Stimulated activated CD8-positive, alpha-beta memory T cell treated with anti-CD3 and anti-CD28 coated beads, Interleukin-15, amount 100 ng/mL, for 1 hour (primary cell): ENCODE measurements at regions not wholly inside any gene's neighbourhood (a gene's known extent, or its start where the extent isn't known, plus 50 kb on each side); places are given as distances from the start of the nearest gene placed in this dataset.

Experiments used
- DNase-seq: peaks from one replicate; pipeline ENCODE4 v3.0.0-alpha.2; 2020; ENCODE audit warnings: low read depth

- no peak for DNase-seq
Observed at GRCh38 chr20:51159303-51159702, 136.4 kb upstream of the KCNG1 start.

GRCh38 chr20:51158226-51158625 is 135.3 kb upstream of the KCNG1 start:
- DNase-seq, result no peak

DNA sequence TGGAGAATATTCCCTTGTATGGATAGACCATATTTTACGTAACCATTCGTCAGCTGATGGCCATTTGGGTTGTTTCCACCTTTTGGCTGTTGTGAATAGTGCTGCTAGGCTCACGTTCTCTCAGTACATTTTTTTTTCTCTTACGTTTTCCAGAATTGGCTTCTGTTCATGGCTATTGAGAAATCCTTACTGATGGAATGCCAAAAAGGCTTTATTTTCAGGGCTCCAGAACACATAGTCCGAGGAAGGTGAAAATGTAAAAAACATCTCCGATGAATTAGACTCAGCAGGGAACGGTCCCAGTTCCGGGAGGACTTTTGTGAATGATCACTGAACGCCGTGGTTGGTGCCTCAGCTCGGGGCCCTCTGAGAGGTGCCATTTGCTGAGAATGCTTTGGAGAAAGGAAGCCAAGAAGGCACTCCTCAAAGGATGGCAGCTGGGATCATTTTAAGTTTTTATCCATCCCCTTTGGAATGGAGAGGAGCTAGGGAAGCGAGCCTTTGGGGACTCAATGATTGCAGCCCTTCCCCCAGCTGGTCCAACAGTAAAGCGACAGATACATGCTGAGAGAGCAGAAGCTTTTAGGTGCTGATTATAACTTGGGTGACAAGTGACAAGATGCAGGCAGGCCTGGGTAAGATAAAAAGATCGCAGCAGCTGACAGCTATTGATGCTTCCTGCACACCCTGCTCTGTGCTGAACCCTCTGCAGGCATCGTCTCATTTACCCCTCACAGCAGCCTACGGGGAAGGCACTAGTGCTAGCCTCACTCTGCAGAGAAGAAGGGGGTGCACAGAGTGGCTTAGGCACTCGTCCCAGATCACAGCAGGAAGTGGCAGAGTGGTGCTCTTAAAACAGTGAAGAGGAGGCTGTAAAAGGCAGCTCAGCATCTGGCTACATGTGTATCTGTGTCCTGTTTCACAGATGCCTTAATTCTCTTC is 133.4 kb upstream of the KCNG1 start:
- DNase-seq, result no peak

GRCh38 chr20:51154708-51155690 is 132.1 kb upstream of the KCNG1 start:
- DNase-seq, result no peak

DNA sequence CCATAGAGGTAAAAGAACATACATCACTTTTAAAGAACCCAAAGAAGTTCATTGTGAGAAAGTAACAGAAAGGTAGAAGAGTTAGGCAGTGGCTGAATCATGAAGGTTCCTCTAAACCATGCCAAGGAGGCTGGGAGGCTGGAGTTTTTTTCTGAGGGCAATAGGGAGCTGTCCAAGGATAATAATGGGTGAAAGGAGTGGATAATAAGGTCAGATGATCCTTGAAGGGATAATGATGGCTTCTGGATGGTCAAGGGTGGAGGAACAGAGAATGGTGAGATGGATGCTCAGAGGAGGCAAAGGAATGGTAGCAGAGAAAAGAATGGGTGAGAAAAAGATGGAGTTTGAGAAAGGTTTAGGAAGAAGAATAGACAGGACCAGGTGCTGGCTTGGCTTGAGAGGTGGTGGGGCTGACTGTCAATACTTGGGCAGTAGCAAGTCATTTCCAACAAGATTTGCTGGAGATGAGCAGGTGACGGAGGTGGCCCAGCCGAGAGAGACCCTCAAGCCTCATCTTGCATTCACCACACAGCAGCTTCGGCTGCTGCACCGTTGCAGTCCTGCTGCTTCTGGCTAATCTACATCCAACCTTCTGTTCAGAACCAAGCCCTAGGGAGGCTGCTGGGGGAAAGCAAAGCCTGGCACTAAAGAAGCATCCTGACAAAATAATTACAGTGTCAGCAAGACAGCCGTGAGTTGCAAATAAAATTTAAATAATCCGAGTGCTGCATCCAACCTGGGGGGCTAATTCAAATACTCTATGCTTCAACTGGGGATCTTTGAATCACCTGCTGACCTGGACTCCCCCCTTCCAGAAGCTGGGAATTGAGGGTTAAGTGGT is 131.2 kb upstream of the KCNG1 start:
- DNase-seq, result no peak

- no peak for DNase-seq
Observed at GRCh38 chr20:51148941-51149340, 126.0 kb upstream of the KCNG1 start.

DNA sequence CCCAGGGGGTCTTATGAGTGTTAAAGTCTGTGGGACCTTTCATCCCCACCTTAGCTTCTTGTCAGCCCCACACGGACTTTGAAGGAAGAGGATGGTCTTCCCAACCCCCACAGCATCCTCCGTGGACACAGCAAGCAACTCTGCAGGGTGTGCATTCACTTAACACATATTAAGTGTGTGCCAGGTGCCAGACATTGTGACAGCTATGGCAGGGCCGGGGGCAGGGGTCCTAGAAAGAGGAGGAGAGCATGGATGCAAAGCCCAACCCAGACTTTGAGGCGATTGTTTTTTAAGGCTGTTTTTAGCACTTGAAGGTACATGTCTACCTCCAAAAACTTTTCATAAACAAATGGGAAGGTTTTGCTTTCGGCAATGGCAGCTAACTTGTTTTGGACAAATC is 121.6 kb upstream of the KCNG1 start:
- DNase-seq, result no peak

- no peak for DNase-seq
Observed at GRCh38 chr20:51143652-51144051, 120.7 kb upstream of the KCNG1 start.

DNA sequence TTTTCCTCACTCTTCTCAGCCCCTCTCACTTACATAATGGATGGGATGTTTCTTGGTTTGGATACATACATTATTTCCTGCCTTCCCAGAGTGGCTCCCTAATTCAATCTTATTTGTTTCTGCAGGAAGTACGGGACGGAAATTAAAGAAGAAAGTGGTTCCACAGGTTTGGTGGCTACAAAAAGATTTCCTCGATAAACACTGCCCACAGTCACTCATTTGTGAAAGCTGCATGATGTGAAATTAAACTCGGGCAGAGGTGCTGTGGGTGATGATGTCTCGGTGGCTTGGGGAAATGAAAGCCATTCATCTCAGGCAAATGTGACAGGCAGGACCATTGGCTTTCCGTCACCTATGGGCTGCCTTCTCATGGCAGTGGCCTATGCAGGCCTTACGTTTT is 119.5 kb upstream of the KCNG1 start:
- DNase-seq, result no peak

- no peak for DNase-seq
Observed at GRCh38 chr20:51140671-51141070, 117.8 kb upstream of the KCNG1 start.

DNA sequence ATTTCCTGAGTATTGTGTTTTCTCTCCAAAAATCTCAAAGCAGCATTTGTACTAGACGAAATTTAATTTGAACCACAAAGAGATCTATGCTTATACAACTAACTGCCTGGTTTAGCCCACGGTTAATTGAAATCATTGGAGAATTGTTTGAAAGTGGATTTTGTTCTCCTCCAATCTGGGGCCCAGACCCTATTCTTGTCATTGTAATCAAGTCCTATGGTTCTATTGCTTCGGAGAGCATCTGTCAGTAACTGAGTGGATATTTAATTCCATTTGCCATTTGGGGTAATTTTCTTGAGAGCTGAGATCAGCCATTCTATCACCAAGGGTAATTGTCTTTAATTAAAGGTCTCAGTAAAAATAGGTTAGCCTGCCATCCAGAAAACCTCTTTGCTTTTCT is 117.0 kb upstream of the KCNG1 start:
- no peak for DNase-seq

- no peak for DNase-seq
Observed at GRCh38 chr20:51138576-51138975, 115.7 kb upstream of the KCNG1 start.

DNA sequence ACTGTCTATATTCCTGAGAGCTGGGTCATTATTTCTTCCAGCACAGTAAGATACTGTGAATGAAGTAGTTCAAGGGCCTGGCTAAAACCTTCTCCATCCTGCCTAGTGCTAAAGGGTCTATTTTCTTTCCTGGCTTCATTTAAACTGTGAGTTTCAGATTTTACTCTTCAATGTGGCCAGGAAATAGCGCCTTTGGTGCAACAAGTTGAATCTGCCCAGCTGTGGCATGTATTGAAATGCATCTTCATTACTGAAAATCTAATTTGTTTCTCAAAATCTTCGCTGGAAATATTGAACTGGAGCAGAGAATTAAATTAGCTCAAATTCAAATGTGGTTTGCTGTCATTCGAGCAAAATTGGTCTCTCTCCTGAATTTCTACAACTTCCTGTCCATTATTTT is 114.6 kb upstream of the KCNG1 start:
- no peak for DNase-seq

DNA sequence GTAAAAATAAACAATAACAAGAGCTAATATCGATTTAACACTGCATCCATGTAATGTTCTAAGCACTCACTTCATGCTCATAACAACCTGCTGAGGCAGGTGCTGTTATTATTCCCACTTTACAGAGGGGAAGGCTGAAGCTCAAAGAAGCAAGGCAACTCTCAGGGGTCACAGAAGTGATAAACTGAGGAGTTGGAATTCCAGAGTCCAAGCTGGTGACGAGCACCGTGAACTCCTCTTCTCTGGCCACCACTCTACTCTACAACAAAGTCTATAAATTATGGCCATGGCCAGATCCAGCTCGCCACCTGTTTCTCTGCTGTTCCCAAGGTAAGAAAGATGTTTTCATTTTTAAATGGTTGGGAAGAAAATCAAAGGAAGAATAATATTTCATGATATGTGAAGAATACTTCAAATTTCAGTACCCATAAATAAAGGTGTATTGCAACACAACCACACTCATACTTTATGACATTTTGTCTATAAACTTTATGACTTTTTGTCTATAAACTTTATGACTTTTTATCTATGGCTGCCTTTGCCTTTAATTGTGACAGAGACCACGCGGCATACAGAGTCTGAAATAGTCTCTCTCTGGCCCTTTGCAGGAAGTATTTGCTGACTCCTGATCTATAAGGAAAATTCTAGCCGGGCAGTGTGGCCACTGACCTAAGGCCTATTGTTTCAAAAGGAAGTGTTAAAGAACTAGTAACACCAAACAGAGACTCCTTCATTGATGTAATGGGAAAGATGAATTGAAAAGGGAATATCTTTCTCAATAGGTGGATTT is 113.2 kb upstream of the KCNG1 start:
- no peak for DNase-seq

GRCh38 chr20:51134405-51134804 is 111.5 kb upstream of the KCNG1 start:
- no peak for DNase-seq

DNA sequence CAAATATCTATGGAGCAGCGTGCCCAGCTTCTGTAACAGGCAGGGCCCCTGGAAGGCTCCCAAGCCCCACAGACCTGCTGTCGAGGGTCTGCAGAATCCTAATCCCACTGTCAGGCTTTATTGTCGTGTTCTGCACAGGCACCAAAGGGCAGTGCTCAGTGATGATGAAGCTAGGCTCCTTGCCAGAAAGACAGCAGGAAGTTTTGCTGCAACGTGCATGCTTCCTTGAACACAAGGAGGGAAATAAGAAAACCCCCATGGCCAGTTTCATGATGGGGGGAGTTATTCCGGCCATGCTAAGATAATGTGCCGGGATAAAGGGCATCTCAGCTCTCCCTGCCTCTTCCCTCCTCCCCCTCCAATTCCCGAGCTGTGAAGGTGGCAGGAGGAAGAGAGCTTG is 109.4 kb upstream of the KCNG1 start:
- no peak for DNase-seq

DNA sequence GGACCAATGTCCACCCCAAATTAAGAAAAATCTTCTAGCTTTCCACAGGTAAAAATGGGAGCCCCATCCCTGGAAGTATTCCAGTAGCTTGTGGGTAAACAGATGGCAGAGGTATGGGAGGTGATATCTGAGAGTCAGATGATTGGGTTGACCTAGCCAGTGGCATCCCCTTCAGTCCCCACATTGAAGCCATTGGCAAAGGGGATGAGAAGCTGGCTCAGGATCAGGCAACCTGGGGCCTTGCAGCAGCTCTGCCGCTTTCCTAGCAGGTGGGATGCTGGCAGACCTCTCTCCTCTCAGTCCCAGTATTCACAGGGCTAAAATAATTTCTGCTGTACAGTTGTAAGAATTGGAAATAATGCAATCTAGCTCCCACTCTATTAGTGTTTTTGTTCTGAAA is 108.9 kb upstream of the KCNG1 start:
- no peak for DNase-seq

GRCh38 chr20:51129147-51129776 is 106.4 kb upstream of the KCNG1 start:
- DNase-seq, result no peak

- DNase-seq, result no peak
Observed at GRCh38 chr20:51128198-51128597, 105.3 kb upstream of the KCNG1 start.

DNA sequence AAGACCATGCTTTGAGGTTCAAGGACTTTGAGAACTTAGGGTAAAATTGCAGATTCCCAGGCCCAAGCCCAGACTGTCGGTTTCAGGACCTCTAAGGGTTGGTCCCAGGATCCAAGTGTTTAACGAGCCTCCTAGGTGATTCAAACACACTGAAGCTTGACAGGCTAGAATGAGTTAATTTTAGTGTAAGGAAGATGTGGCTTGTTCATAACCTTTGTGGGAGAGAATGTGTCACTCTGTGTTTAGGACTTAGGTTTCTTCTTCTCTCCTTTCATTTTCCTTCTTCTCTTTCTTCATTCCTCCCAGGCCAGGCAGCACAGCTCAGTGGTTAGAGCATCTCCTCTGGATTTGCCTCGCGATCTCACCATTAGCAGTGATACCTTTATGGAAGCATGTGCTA is 104.8 kb upstream of the KCNG1 start:
- no peak for DNase-seq

DNA sequence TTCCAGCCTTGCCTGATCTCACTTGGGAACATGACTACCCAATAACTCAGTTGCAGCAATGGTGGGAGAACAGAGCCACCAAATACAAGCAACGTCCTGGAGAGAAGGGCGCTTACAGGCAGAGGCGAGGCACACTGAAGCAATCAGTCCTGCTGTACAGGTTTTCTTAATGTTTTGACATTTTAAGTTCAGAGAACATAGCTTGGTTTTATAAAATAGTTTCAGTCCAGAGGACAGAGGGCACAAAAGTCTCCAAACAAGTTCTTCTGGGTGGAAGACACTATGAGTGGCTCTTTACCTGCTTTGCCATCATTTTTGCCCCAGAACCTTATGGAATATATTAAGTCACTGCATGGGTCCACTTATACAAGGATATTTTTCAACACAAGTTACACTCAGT is 103.4 kb upstream of the KCNG1 start:
- no peak for DNase-seq
